Gastrocnemius medialis (tissue), 4 donors: ENCODE measurements at regions not wholly inside any gene's neighbourhood (a gene's known extent, or its start where the extent isn't known, plus 50 kb on each side); places are given as distances from the start of the nearest gene placed in this dataset.

Experiments used
- CTCF ChIP-seq, 5 experiments: fragments of 450-650 bp in 3 of 5; fragments of 200-600 bp in 2 of 5; sonication (generic) in 2 of 5; IDR thresholded peaks in 4 of 5; conservative IDR thresholded peaks in 1 of 5; 1 replicate in 4 of 5; 2 replicates in 1 of 5; pipeline ENCODE4 v1.5.1; 2016 to 2019; ENCODE audit warnings: antibody characterized with exemption in 5 of 5, mild to moderate bottlenecking in 3 of 5, moderate library complexity in 3 of 5
- POLR2A ChIP-seq, 2 donors: fragments of 450-650 bp; IDR thresholded peaks; one replicate each; pipeline ENCODE4 v1.6.1; 2017; ENCODE audit warnings: antibody characterized with exemption in 2 of 2, mild to moderate bottlenecking in 2 of 2, moderate library complexity in 2 of 2

- TF ChIP-seq CTCF (IDR thresholded peaks at IDR 0.05 in 4 of 5, conservative IDR thresholded peaks at IDR 0.05 in 1 of 5) (no peak), POLR2A (IDR thresholded peaks at IDR 0.05) (no peak)
Measured at GRCh38 chr17:70947636-70948565, 778.6 kb downstream of the KCNJ2 start.
